Body of pancreas (tissue), 4 donors: ENCODE measurements at regions not wholly inside any gene's neighbourhood (a gene's known extent, or its start where the extent isn't known, plus 50 kb on each side); places are given as distances from the start of the nearest gene placed in this dataset.
"Not testable (repeated sequence)": the region's sequence is repeated elsewhere in the genome, so short reads cannot be mapped to it uniquely, and the experiment has no call there.

Source experiments
- POLR2A ChIP-seq, 3 donors: fragments of 450-650 bp; IDR thresholded peaks; one replicate each; pipeline ENCODE4 v1.6.1; 2016; ENCODE audit warnings: antibody characterized with exemption in 3 of 3, mild to moderate bottlenecking in 2 of 3
- TF ChIP-seq, protein P1 (sequence below), 7 experiments: fragments of 450-650 bp in 4 of 7; fragments of 200-600 bp in 3 of 7; sonication (generic) in 3 of 7; IDR thresholded peaks; one replicate each; pipeline ENCODE4 v1.5.1; 2016 to 2019; ENCODE audit warnings: antibody characterized with exemption in 7 of 7

DNA sequence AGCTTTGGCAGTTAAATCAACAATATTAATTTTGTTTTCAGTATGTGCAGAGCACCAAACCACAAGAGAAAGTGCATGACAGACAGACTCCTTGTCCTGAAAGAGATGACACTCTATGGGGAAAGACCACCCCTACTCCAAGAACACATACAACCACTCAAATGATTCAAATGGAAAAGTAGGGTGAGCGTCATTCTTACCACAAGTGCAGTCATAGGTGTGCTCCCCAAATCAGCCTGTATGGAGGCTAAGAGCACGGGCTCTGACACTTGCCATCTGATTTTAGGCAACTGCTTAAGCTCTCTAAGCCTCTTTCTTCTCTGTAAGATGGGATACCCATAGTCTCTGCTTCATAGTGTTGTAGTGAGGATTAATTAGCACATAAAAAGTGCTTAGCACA lies 56.7 kb upstream of the TERB2 start:
- TF ChIP-seq, protein P1, sequence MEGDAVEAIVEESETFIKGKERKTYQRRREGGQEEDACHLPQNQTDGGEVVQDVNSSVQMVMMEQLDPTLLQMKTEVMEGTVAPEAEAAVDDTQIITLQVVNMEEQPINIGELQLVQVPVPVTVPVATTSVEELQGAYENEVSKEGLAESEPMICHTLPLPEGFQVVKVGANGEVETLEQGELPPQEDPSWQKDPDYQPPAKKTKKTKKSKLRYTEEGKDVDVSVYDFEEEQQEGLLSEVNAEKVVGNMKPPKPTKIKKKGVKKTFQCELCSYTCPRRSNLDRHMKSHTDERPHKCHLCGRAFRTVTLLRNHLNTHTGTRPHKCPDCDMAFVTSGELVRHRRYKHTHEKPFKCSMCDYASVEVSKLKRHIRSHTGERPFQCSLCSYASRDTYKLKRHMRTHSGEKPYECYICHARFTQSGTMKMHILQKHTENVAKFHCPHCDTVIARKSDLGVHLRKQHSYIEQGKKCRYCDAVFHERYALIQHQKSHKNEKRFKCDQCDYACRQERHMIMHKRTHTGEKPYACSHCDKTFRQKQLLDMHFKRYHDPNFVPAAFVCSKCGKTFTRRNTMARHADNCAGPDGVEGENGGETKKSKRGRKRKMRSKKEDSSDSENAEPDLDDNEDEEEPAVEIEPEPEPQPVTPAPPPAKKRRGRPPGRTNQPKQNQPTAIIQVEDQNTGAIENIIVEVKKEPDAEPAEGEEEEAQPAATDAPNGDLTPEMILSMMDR (IDR thresholded peaks at IDR 0.05) = not testable (repeated sequence)
- not testable (repeated sequence) for TF ChIP-seq POLR2A (IDR thresholded peaks at IDR 0.05)
